SK-N-SH (cell line): ENCODE measurements at regions not wholly inside any gene's neighbourhood (a gene's known extent, or its start where the extent isn't known, plus 50 kb on each side); places are given as distances from the start of the nearest gene placed in this dataset.

Source experiments
- MEF2A ChIP-seq: IDR thresholded peaks from 2 replicates; pipeline ENCODE4 v1.4.0; 2012; ENCODE audit warnings: low read depth, borderline replicate concordance
- SMC3 ChIP-seq: IDR thresholded peaks from 2 replicates; pipeline ENCODE4 v1.6.1; 2012; ENCODE audit warnings: low read depth, low read length, improper control_type of control experiment

DNA sequence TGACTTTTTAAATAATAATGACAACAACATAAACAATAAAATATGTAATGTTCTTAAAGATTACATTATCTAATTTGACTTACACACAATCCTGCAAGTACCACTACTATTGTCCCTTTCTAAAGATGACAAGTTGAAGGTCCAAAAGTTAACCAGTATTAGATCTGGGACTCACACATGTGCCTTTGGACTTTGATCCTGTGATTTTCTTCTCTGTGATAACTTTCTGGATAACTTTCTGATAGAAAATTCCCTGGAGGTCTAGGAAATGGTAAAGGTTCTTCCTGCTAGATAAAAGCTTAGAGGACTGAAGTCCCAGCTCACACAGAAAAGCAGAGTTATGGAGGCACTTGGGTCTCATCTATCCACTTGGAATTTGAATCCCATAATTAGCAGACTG, 311.9 kb upstream of the KLHL29 start:
- TF ChIP-seq SMC3 (no peak), MEF2A (no peak)
